Immature natural killer cell (primary cell): ENCODE measurements at regions not wholly inside any gene's neighbourhood (a gene's known extent, or its start where the extent isn't known, plus 50 kb on each side); places are given as distances from the start of the nearest gene placed in this dataset.

ENCODE experiments used
- DNase-seq, 3 donors: peaks; one replicate each; pipeline ENCODE4 v3.0.0; 2022; ENCODE audit warnings: mixed read lengths in 1 of 3
- H3K27ac Mint-ChIP-seq, 6 donors: one replicate each; pipeline ENCODE4 v1.8.0; 2020; ENCODE audit warnings: mixed read lengths in 6 of 6, mild to moderate bottlenecking in 5 of 6, inconsistent platforms in 4 of 6, moderate library complexity in 3 of 6
- H3K27me3 Mint-ChIP-seq, 3 donors: one replicate each; pipeline ENCODE4 v1.8.0; 2020 to 2021; ENCODE audit warnings: low read depth in 3 of 3, mild to moderate bottlenecking in 3 of 3, mixed read lengths in 3 of 3, moderate library complexity in 3 of 3, inconsistent platforms in 1 of 3
- H3K36me3 Mint-ChIP-seq, 3 donors: one replicate each; pipeline ENCODE4 v1.8.0; 2020; ENCODE audit warnings: mixed read lengths in 3 of 3, inconsistent platforms in 2 of 3, mild to moderate bottlenecking in 2 of 3
- H3K4me1 Mint-ChIP-seq, 2 donors: one replicate each; pipeline ENCODE4 v1.8.0; 2020; ENCODE audit warnings: inconsistent platforms in 2 of 2, mild to moderate bottlenecking in 2 of 2, mixed read lengths in 2 of 2, moderate library complexity in 1 of 2
- H3K4me3 Mint-ChIP-seq, 5 donors: one replicate each; pipeline ENCODE4 v1.8.0; 2020; ENCODE audit warnings: mild to moderate bottlenecking in 5 of 5, mixed read lengths in 5 of 5, inconsistent platforms in 3 of 5, moderate library complexity in 3 of 5
- H3K9me3 Mint-ChIP-seq, 6 donors: one replicate each; pipeline ENCODE4 v1.8.0; 2020; ENCODE audit warnings: mild to moderate bottlenecking in 6 of 6, mixed read lengths in 6 of 6, inconsistent platforms in 4 of 6, moderate library complexity in 3 of 6

GRCh38 chr3:24835510-24835909 is 340.9 kb upstream of the THRB start:
- peaks cover 0 to 2% of the 10 kb centered on the region in 2 donors for H3K4me1 Mint-ChIP-seq
- H3K36me3 Mint-ChIP-seq: no peaks in the 10 kb centered on the region
- no peak overlapping the region for H3K27ac Mint-ChIP-seq
- H3K27me3 Mint-ChIP-seq: peaks cover 0 to 4% (median under 1%) of the 10 kb centered on the region in 3 donors
- no peak overlapping the region for H3K4me3 Mint-ChIP-seq
- DNase-seq: no peak
- no peaks in the 10 kb centered on the region for H3K9me3 Mint-ChIP-seq

GRCh38 chr3:24837601-24838000 is 343.0 kb upstream of the THRB start:
- no peak overlapping the region for H3K4me3 Mint-ChIP-seq
- no peaks in the 10 kb centered on the region for H3K9me3 Mint-ChIP-seq
- H3K36me3 Mint-ChIP-seq: no peaks in the 10 kb centered on the region
- H3K27me3 Mint-ChIP-seq: peaks cover 0 to 8% (median 0%) of the 10 kb centered on the region in 3 donors
- no peaks in the 10 kb centered on the region for H3K4me1 Mint-ChIP-seq
- no peak overlapping the region for H3K27ac Mint-ChIP-seq
- DNase-seq: no peak

- Mint-ChIP-seq H3K27me3 (peaks cover 0 to 8% (median 0%) of the 10 kb centered on the region in 3 donors), H3K9me3 (no peaks in the 10 kb centered on the region), H3K27ac (no peak overlapping the region), H3K4me3 (no peak overlapping the region), H3K36me3 (no peaks in the 10 kb centered on the region), H3K4me1 (no peaks in the 10 kb centered on the region)
- DNase-seq: no peak
Measured at GRCh38 chr3:24838533-24838932, 343.9 kb upstream of the THRB start.

- Mint-ChIP-seq H3K27me3 (peaks cover 0 to 10% (median 2%) of the 10 kb centered on the region in 3 donors), H3K9me3 (peaks cover 0 to 2% (median 0%) of the 10 kb centered on the region in 6 donors), H3K4me3 (no peak overlapping the region), H3K4me1 (no peaks in the 10 kb centered on the region), H3K36me3 (no peaks in the 10 kb centered on the region), H3K27ac (no peak overlapping the region)
- DNase-seq: no peak
Measured at GRCh38 chr3:24843955-24844354, 349.3 kb upstream of the THRB start.

- peaks cover 0 to 2% (median 0%) of the 10 kb centered on the region in 6 donors for H3K9me3 Mint-ChIP-seq
- no peak for DNase-seq
- no peaks in the 10 kb centered on the region for H3K36me3 Mint-ChIP-seq
- no peak overlapping the region for H3K4me3 Mint-ChIP-seq
- peaks cover 0 to 10% (median 2%) of the 10 kb centered on the region in 3 donors for H3K27me3 Mint-ChIP-seq
- no peak overlapping the region for H3K27ac Mint-ChIP-seq
- no peaks in the 10 kb centered on the region for H3K4me1 Mint-ChIP-seq
Measured at GRCh38 chr3:24845524-24846155, 351.0 kb upstream of the THRB start.

GRCh38 chr3:24846286-24846860 is 351.7 kb upstream of the THRB start:
- Mint-ChIP-seq H3K4me3 (no peak overlapping the region), H3K27ac (no peak overlapping the region), H3K36me3 (no peaks in the 10 kb centered on the region), H3K9me3 (peaks cover 0 to 2% (median 0%) of the 10 kb centered on the region in 6 donors), H3K4me1 (no peaks in the 10 kb centered on the region), H3K27me3 (peaks cover 0 to 6% (median 2%) of the 10 kb centered on the region in 3 donors)
- DNase-seq: no peak

- no peaks in the 10 kb centered on the region for H3K4me1 Mint-ChIP-seq
- peaks cover 0 to 3% (median 0%) of the 10 kb centered on the region in 6 donors for H3K9me3 Mint-ChIP-seq
- H3K36me3 Mint-ChIP-seq: no peaks in the 10 kb centered on the region
- H3K27me3 Mint-ChIP-seq: no peaks in the 10 kb centered on the region
- no peak for DNase-seq
- no peak overlapping the region for H3K27ac Mint-ChIP-seq
- H3K4me3 Mint-ChIP-seq: no peak overlapping the region
Measured at GRCh38 chr3:24850245-24850644, 355.6 kb upstream of the THRB start.

- H3K4me1 Mint-ChIP-seq: no peaks in the 10 kb centered on the region
- H3K36me3 Mint-ChIP-seq: no peaks in the 10 kb centered on the region
- no peak overlapping the region for H3K27ac Mint-ChIP-seq
- peaks cover 0 to 5% (median 0%) of the 10 kb centered on the region in 6 donors for H3K9me3 Mint-ChIP-seq
- H3K27me3 Mint-ChIP-seq: no peaks in the 10 kb centered on the region
- DNase-seq: no peak
- no peak overlapping the region for H3K4me3 Mint-ChIP-seq
Measured at GRCh38 chr3:24853685-24854490, 359.2 kb upstream of the THRB start.

GRCh38 chr3:24854748-24855147 is 360.1 kb upstream of the THRB start:
- Mint-ChIP-seq H3K9me3 (peaks cover 0 to 7% (median 0%) of the 10 kb centered on the region in 6 donors), H3K4me3 (no peak overlapping the region), H3K27me3 (no peaks in the 10 kb centered on the region), H3K4me1 (no peaks in the 10 kb centered on the region), H3K27ac (no peak overlapping the region), H3K36me3 (no peaks in the 10 kb centered on the region)
- no peak for DNase-seq

- Mint-ChIP-seq H3K27ac (no peak overlapping the region), H3K4me3 (no peak overlapping the region), H3K4me1 (no peaks in the 10 kb centered on the region), H3K27me3 (no peaks in the 10 kb centered on the region), H3K36me3 (no peaks in the 10 kb centered on the region), H3K9me3 (peaks cover 0 to 7% (median 0%) of the 10 kb centered on the region in 6 donors)
- no peak for DNase-seq
Measured at GRCh38 chr3:24857945-24858344, 363.3 kb upstream of the THRB start.

GRCh38 chr3:24863215-24863614 is 368.6 kb upstream of the THRB start:
- H3K4me1 Mint-ChIP-seq: no peaks in the 10 kb centered on the region

GRCh38 chr3:24867783-24868182 is 373.1 kb upstream of the THRB start:
- Mint-ChIP-seq H3K9me3 (peaks cover 0 to 12% (median 0%) of the 10 kb centered on the region in 6 donors), H3K27ac (no peak overlapping the region), H3K36me3 (no peaks in the 10 kb centered on the region), H3K27me3 (peaks cover 0 to 3% (median 0%) of the 10 kb centered on the region in 3 donors), H3K4me3 (no peak overlapping the region), H3K4me1 (no peaks in the 10 kb centered on the region)
- no peak for DNase-seq

More at GRCh38 chr3:24863215-24863614, 368.6 kb upstream of the THRB start:
- no peak for DNase-seq
- H3K36me3 Mint-ChIP-seq: no peaks in the 10 kb centered on the region
- H3K27ac Mint-ChIP-seq: no peak overlapping the region
- H3K27me3 Mint-ChIP-seq: peaks cover 0 to 3% (median 0%) of the 10 kb centered on the region in 3 donors
- no peak overlapping the region for H3K4me3 Mint-ChIP-seq
- H3K9me3 Mint-ChIP-seq: peaks cover 0 to 8% (median 0%) of the 10 kb centered on the region in 6 donors

- DNase-seq: no peak
- peaks cover 0 to 3% (median 0%) of the 10 kb centered on the region in 3 donors for H3K27me3 Mint-ChIP-seq
- no peak overlapping the region for H3K27ac Mint-ChIP-seq
- no peaks in the 10 kb centered on the region for H3K36me3 Mint-ChIP-seq
- H3K4me3 Mint-ChIP-seq: no peak overlapping the region
- peaks cover 0 to 8% (median 2%) of the 10 kb centered on the region in 6 donors for H3K9me3 Mint-ChIP-seq
- no peaks in the 10 kb centered on the region for H3K4me1 Mint-ChIP-seq
Measured at GRCh38 chr3:24881239-24881638, 386.6 kb upstream of the THRB start.

GRCh38 chr3:24886501-24886900 is 391.9 kb upstream of the THRB start:
- Mint-ChIP-seq H3K4me1 (no peaks in the 10 kb centered on the region), H3K9me3 (peaks cover 0 to 8% (median 0%) of the 10 kb centered on the region in 6 donors), H3K4me3 (no peak overlapping the region), H3K36me3 (no peaks in the 10 kb centered on the region), H3K27me3 (peaks cover 0 to 2% (median 0%) of the 10 kb centered on the region in 3 donors), H3K27ac (no peak overlapping the region)
- DNase-seq: no peak
